Central memory CD8-positive, alpha-beta T cell (primary cell): ENCODE measurements at regions not wholly inside any gene's neighbourhood (a gene's known extent, or its start where the extent isn't known, plus 50 kb on each side); places are given as distances from the start of the nearest gene placed in this dataset.

ENCODE experiments used
- ATAC-seq: fragments of 150-1000 bp; cut with Tn5 transposase; replicated peaks from 2 replicates; pipeline ENCODE4 v1.10.0; 2022; ENCODE audit warnings: mild to moderate bottlenecking, moderate FRiP score, moderate number of reproducible peaks; ENCODE audit not compliant: poor library complexity, severe bottlenecking; ENCODE audit errors: extremely low read depth
- DNase-seq, 2 donors: peaks; one replicate each; pipeline ENCODE4 v3.0.0; 2021; ENCODE audit warnings: low spot score in 2 of 2
- H3K27ac Mint-ChIP-seq: one replicate; pipeline ENCODE4 v1.8.0; 2022; ENCODE audit warnings: low read depth, mild to moderate bottlenecking, moderate library complexity, mixed read lengths
- H3K27me3 Mint-ChIP-seq: one replicate; pipeline ENCODE4 v1.8.0; 2022; ENCODE audit warnings: mixed read lengths
- H3K36me3 Mint-ChIP-seq: one replicate; pipeline ENCODE4 v1.8.0; 2022; ENCODE audit warnings: mild to moderate bottlenecking, moderate library complexity, mixed read lengths; ENCODE audit not compliant: insufficient read depth
- H3K4me1 Mint-ChIP-seq: one replicate; pipeline ENCODE4 v1.8.0; 2022; ENCODE audit warnings: mixed read lengths
- H3K4me3 Mint-ChIP-seq: one replicate; pipeline ENCODE4 v1.8.0; 2022; ENCODE audit warnings: mild to moderate bottlenecking, moderate library complexity, mixed read lengths
- H3K9me3 Mint-ChIP-seq: one replicate; pipeline ENCODE4 v1.8.0; 2022; ENCODE audit warnings: mixed read lengths

- ATAC-seq: no peak
- Mint-ChIP-seq H3K36me3 (peaks cover 9% of the 10 kb centered on the region), H3K9me3 (no peaks in the 10 kb centered on the region), H3K4me3 (no peak overlapping the region), H3K27ac (no peak overlapping the region), H3K27me3 (no peaks in the 10 kb centered on the region), H3K4me1 (peaks cover 28% of the 10 kb centered on the region)
- no peak for DNase-seq
These were observed 247.5 kb downstream of the BCOR start for GRCh38 chrX:39850209-39850608.

GRCh38 chrX:39850630-39851152 lies 247.1 kb downstream of the BCOR start:
- Mint-ChIP-seq H3K27ac (no peak overlapping the region), H3K36me3 (peaks cover 11% of the 10 kb centered on the region), H3K9me3 (no peaks in the 10 kb centered on the region), H3K4me3 (no peak overlapping the region), H3K27me3 (no peaks in the 10 kb centered on the region), H3K4me1 (peaks cover 33% of the 10 kb centered on the region)
- no peak for ATAC-seq
- no peak for DNase-seq

- H3K27ac Mint-ChIP-seq: no peak overlapping the region
- peaks cover 17% of the 10 kb centered on the region for H3K36me3 Mint-ChIP-seq
- no peaks in the 10 kb centered on the region for H3K9me3 Mint-ChIP-seq
- H3K27me3 Mint-ChIP-seq: no peaks in the 10 kb centered on the region
- peaks cover 39% of the 10 kb centered on the region for H3K4me1 Mint-ChIP-seq
- no peak for DNase-seq
- ATAC-seq: no peak
- no peak overlapping the region for H3K4me3 Mint-ChIP-seq
These were observed 245.9 kb downstream of the BCOR start for GRCh38 chrX:39851745-39852455.

- Mint-ChIP-seq H3K4me1 (peaks cover 41% of the 10 kb centered on the region), H3K4me3 (no peak overlapping the region), H3K36me3 (peaks cover 17% of the 10 kb centered on the region), H3K27me3 (no peaks in the 10 kb centered on the region), H3K9me3 (no peaks in the 10 kb centered on the region), H3K27ac (no peak overlapping the region)
- DNase-seq (no peak), ATAC-seq (no peak)
These were observed 245.3 kb downstream of the BCOR start for GRCh38 chrX:39852491-39852890.

GRCh38 chrX:39853417-39854030 lies 244.2 kb downstream of the BCOR start:
- ATAC-seq: no peak
- H3K4me1 Mint-ChIP-seq: peaks cover 41% of the 10 kb centered on the region

GRCh38 chrX:39854772-39855747 lies 242.7 kb downstream of the BCOR start:
- DNase-seq: peak; percentile 41 to 78
- Mint-ChIP-seq H3K4me1 (peaks cover 48% of the 10 kb centered on the region), H3K9me3 (no peaks in the 10 kb centered on the region), H3K36me3 (peaks cover 16% of the 10 kb centered on the region), H3K27ac (peak overlapping the region; percentile 96), H3K27me3 (no peaks in the 10 kb centered on the region), H3K4me3 (peak overlapping the region; percentile 73)
- ATAC-seq: peak; percentile 93

More at GRCh38 chrX:39853417-39854030, 244.2 kb downstream of the BCOR start:
- H3K9me3 Mint-ChIP-seq: no peaks in the 10 kb centered on the region
- no peaks in the 10 kb centered on the region for H3K27me3 Mint-ChIP-seq
- no peak for DNase-seq
- H3K27ac Mint-ChIP-seq: peak overlapping the region; percentile 96
- peak overlapping the region; percentile 73 for H3K4me3 Mint-ChIP-seq
- H3K36me3 Mint-ChIP-seq: peaks cover 13% of the 10 kb centered on the region

- no peaks in the 10 kb centered on the region for H3K27me3 Mint-ChIP-seq
- H3K4me1 Mint-ChIP-seq: peaks cover 54% of the 10 kb centered on the region
- H3K4me3 Mint-ChIP-seq: peak overlapping the region; percentile 73
- peak overlapping the region; percentile 96 for H3K27ac Mint-ChIP-seq
- H3K9me3 Mint-ChIP-seq: no peaks in the 10 kb centered on the region
- peaks cover 18% of the 10 kb centered on the region for H3K36me3 Mint-ChIP-seq
- peak; percentile 67 for ATAC-seq
- peak; percentile 25 to 59 for DNase-seq
These were observed 242.0 kb downstream of the BCOR start for GRCh38 chrX:39855748-39856129.

GRCh38 chrX:39856472-39857121 lies 241.2 kb downstream of the BCOR start:
- H3K4me1 Mint-ChIP-seq: peaks cover 54% of the 10 kb centered on the region
- H3K27me3 Mint-ChIP-seq: no peaks in the 10 kb centered on the region
- H3K9me3 Mint-ChIP-seq: no peaks in the 10 kb centered on the region
- ATAC-seq (no peak), DNase-seq (no peak)
- peaks cover 18% of the 10 kb centered on the region for H3K36me3 Mint-ChIP-seq
- peak overlapping the region; percentile 96 for H3K27ac Mint-ChIP-seq
- no peak overlapping the region for H3K4me3 Mint-ChIP-seq

- Mint-ChIP-seq H3K27ac (no peak overlapping the region), H3K36me3 (peaks cover 18% of the 10 kb centered on the region), H3K4me1 (peaks cover 51% of the 10 kb centered on the region), H3K27me3 (no peaks in the 10 kb centered on the region), H3K4me3 (no peak overlapping the region), H3K9me3 (no peaks in the 10 kb centered on the region)
- DNase-seq (no peak), ATAC-seq (no peak)
These were observed 240.0 kb downstream of the BCOR start for GRCh38 chrX:39857780-39858179.

GRCh38 chrX:39859991-39860861 lies 237.5 kb downstream of the BCOR start:
- Mint-ChIP-seq H3K27ac (peak overlapping the region; percentile 47), H3K9me3 (no peaks in the 10 kb centered on the region), H3K4me3 (peak overlapping the region; percentile 9), H3K27me3 (no peaks in the 10 kb centered on the region), H3K36me3 (peaks cover 13% of the 10 kb centered on the region), H3K4me1 (peaks cover 34% of the 10 kb centered on the region)
- DNase-seq: peak; percentile 29 to 56
- peak; percentile 47 for ATAC-seq

GRCh38 chrX:39862963-39863362 lies 234.8 kb downstream of the BCOR start:
- Mint-ChIP-seq H3K36me3 (peaks cover 5% of the 10 kb centered on the region), H3K4me1 (peaks cover 25% of the 10 kb centered on the region), H3K27ac (no peak overlapping the region), H3K4me3 (no peak overlapping the region), H3K9me3 (no peaks in the 10 kb centered on the region), H3K27me3 (no peaks in the 10 kb centered on the region)
- DNase-seq (no peak), ATAC-seq (no peak)
